LNCAP (cell line): ENCODE measurements at regions not wholly inside any gene's neighbourhood (a gene's known extent, or its start where the extent isn't known, plus 50 kb on each side); places are given as distances from the start of the nearest gene placed in this dataset.

Experiments used
- TF ChIP-seq, protein P1 (sequence below): fragments of 450-650 bp; IDR thresholded peaks from 2 replicates; pipeline ENCODE4 v1.5.1; 2017; ENCODE audit warnings: mild to moderate bottlenecking

DNA sequence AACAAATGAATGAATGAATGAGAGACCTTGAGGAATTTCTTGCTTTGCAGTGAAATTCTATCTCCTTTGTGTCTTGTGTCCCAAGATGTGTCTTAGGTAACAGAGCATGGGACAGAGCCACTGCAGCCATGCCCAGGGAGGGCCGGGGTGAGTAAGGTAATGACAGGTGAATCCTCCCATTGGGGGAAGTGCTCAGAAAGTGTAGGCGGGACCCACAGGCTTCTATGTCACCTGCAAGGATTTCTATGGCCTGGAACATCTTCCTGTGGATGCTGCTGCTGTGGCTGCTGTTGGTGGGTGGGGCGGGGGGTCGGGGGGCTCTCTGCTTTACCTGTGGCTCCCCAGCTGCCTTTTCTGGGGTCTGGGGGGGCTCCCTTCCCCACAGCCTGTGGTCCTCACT, 133.6 kb upstream of the IER5L start:
- TF ChIP-seq, protein P1, sequence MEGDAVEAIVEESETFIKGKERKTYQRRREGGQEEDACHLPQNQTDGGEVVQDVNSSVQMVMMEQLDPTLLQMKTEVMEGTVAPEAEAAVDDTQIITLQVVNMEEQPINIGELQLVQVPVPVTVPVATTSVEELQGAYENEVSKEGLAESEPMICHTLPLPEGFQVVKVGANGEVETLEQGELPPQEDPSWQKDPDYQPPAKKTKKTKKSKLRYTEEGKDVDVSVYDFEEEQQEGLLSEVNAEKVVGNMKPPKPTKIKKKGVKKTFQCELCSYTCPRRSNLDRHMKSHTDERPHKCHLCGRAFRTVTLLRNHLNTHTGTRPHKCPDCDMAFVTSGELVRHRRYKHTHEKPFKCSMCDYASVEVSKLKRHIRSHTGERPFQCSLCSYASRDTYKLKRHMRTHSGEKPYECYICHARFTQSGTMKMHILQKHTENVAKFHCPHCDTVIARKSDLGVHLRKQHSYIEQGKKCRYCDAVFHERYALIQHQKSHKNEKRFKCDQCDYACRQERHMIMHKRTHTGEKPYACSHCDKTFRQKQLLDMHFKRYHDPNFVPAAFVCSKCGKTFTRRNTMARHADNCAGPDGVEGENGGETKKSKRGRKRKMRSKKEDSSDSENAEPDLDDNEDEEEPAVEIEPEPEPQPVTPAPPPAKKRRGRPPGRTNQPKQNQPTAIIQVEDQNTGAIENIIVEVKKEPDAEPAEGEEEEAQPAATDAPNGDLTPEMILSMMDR, result no peak

DNA sequence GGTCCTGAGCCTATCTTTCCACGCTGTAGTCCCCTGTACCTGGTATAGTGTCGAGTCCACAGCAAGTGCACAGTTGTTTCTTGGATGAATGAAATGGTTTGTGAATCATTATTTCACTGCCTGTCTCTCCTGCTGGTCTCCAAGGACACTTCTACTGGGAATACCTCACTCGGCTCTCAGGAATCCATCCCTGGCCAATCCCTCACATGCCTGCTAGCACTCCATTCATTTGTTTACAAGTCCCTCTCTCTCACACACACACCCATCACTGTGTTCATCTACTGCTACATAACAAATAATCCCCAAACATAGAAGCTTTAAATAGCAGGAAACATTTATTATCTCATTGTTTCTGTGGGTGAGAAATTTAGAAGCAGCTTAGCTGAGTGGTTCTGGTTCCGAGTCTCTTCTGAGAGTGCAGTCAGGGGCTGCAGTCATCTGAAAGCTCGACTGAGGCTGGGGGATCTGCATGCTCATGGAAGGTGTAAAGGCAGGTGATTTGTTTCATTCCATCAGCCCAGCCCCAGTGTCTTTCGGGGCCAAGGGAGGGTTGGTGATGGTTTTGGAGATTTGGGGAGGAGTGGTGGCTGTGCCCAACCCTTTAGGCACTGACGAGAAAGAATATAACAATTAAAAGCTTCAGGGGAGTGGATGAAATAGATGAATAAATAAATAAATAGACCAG, 132.7 kb upstream of the IER5L start:
- TF ChIP-seq, protein P1, result no peak

DNA sequence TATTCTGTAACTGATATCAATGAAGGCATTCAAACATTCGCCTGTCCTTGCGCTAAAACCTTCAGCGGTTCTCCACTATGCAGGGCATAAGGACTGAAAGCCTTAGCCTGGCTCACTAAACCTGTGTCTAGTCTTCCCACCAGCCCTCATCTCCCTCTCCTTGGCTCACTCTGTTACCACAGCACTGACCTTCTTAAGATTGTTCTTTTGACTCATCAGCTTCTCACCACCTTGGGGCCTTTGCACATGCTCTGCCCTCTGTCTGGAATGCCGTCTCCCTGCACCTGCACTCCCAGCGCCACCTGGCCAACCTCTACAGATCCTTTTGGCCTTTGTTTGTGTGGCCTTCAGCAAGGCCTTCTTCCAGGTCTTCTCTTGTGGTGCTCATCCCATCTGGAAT, 131.8 kb upstream of the IER5L start:
- TF ChIP-seq, protein P1, result no peak

DNA sequence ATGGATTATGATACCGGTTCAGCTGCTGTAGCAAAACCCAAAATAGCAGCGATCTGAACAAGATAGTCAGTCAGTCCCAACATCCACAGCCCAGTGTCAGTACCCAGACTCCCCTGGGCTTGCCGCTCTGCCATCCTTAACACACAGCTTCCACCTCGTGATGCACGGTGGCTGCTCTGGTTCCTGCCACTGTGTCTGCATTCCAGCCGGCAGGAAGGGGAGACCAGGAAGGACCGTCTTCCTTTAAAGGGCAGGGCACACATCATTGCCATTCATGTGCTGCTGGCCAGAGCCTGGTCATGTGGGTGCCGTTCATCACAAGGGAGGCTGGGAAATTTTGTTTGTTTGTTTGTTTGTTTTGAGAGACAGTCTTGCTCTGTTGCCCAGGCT, 131.0 kb upstream of the IER5L start:
- TF ChIP-seq, protein P1, result no peak

DNA sequence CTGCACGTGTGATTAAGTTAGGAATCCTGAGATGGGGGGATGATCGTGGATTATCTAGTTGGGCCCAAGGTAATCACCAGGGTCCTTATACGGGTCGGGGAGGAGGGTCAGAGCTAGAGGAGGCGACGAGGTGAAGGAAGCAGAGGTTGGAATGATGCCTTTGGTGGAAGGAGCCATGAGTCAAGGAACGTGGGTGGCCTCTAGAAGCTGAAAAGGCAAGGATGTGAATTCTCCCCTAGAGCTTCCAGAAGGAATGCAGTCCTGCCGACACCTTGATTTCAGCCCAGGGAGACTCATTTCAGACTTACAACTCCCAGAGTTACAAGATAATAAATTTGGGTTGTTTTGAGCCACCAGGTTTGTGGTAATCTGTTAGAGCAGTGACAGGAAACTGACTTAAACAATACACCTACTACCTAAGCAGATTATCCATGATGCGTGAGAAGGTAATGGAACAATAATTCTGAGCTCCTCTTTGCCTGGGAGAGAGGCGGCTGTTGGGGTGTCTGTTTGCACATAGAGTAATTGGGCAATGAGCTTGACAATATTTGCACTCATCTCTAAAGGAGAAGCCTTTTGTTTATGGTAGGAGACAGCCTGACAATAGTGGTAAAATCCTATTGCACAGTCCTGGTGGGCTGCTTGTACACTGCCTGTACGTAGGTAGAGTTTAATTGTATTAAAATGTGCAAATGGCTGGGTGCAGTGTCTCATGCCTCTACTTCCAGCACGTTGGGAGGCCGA, 129.3 kb upstream of the IER5L start:
- TF ChIP-seq, protein P1, result no peak

DNA sequence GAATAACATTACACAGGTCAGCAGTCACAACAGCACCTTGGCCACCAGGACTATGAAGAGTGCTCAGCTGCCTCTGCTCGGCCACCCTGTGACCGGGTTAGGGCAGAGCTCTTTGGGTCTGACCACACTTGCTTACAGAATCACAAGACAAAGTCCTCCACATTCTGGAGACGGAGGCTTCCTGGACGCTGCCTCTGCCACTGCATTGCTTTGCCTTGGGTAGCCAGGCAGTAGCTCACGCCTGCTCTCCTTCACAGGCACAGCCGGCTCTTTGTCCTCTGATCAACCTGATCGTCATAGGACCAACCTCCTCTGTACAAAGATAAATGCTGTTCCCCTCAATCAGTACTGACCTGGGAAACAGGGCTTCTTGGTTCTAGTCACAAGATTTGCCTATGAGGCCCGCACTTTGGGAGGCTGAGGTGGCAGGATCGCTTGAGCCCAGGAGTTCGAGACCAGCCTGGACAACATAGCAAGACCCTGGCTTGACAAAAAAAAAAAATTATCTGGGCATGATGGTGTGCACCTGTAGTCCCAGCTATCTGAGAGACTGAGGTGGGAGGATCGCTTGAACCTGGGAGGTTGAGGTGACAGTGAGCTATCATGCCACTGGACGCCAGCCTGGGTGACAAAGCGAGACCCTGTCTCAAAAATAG, 128.4 kb upstream of the IER5L start:
- TF ChIP-seq, protein P1, result no peak

DNA sequence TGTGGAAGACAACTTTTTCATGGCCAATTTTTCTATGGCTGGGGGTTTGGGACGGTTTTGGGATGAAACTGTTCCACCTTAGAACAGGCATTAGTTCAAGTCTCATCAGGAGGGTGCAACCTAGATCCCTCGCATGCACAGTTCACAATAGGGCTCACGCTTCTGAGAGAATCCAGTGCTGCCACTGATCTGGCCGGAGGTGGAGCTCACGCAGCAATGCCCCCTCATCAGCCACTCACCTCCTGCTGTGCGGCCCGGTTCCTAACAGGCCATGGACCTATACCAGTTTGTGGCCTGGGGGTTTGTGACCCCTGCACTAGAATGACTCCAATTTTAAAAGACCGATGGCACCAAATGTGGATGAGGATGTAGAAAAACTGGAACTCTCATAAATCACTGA, 127.2 kb upstream of the IER5L start:
- TF ChIP-seq, protein P1, result no peak
